HEK293 (cell line): ENCODE measurements at regions not wholly inside any gene's neighbourhood (a gene's known extent, or its start where the extent isn't known, plus 50 kb on each side); places are given as distances from the start of the nearest gene placed in this dataset.

Experiments
- CTCF ChIA-PET: fragments of 350-600 bp; formaldehyde crosslinking; extraction: SDS; loops from one replicate; lab custom pipeline; 2021; ENCODE audit warnings: antibody characterized with exemption; lab: Yijun Ruan, JAX
- POLR2A ChIA-PET: fragments of 300-600 bp; formaldehyde crosslinking; extraction: SDS; loops from one replicate; lab custom pipeline; 2020; ENCODE audit warnings: antibody characterized with exemption, inconsistent platforms; lab: Yijun Ruan, JAX
- H3K27ac ChIP-seq: fragments of 200-500 bp; sonication (Bioruptor generic); 2 replicates; pipeline ENCODE4 v1.5.1; 2014; ENCODE audit warnings: low read depth, low read length, control low read depth, inconsistent platforms; ENCODE audit errors: extremely low read depth
- H3K36me3 ChIP-seq, 2 experiments: fragments of 200-500 bp in 1 of 2; sonication (Bioruptor generic) in 1 of 2; 1 replicate in 1 of 2; 2 replicates in 1 of 2; pipeline ENCODE4 v1.5.1; 2014 to 2017; ENCODE audit warnings: inconsistent platforms in 2 of 2, low read length in 2 of 2; ENCODE audit not compliant: control insufficient read depth in 2 of 2, insufficient read depth in 1 of 2
- H3K4me1 ChIP-seq: fragments of 200-500 bp; sonication (Bioruptor generic); 2 replicates; pipeline ENCODE4 v1.5.1; 2014; ENCODE audit warnings: mild to moderate bottlenecking, low read length, inconsistent platforms; ENCODE audit not compliant: control insufficient read depth, insufficient read depth
- H3K4me3 ChIP-seq: 2 replicates; pipeline ENCODE4 v1.5.1; 2011; ENCODE audit warnings: low read depth, mild to moderate bottlenecking, control low read depth, low read length, moderate library complexity
- H3K9me3 ChIP-seq: fragments of 200-500 bp; sonication (Bioruptor generic); 2 replicates; pipeline ENCODE4 v1.5.1; 2014; ENCODE audit warnings: low read depth, low read length, inconsistent platforms; ENCODE audit not compliant: control insufficient read depth, insufficient read depth
- GLIS2 ChIP-seq: fragments of 450-650 bp; formaldehyde crosslinking; IDR thresholded peaks from 2 replicates; pipeline ENCODE4 v1.5.1; 2016; ENCODE audit warnings: missing biosample characterization, missing genetic modification characterization
- KLF9 ChIP-seq: fragments of 450-650 bp; formaldehyde crosslinking; IDR thresholded peaks from 2 replicates; pipeline ENCODE4 v1.5.1; 2016; ENCODE audit warnings: missing biosample characterization, missing genetic modification characterization, low read depth
- MYNN ChIP-seq: fragments of 450-650 bp; formaldehyde crosslinking; IDR thresholded peaks from 2 replicates; pipeline ENCODE4 v1.5.1; 2016; ENCODE audit warnings: missing biosample characterization, missing genetic modification characterization, borderline replicate concordance
- REST ChIP-seq: fragments of 450-650 bp; formaldehyde crosslinking; IDR thresholded peaks from 2 replicates; pipeline ENCODE4 v1.5.1; 2016; ENCODE audit warnings: missing biosample characterization, missing genetic modification characterization
- SETDB1 ChIP-seq: IDR thresholded peaks from one replicate; pipeline ENCODE4 v1.6.1; 2017; ENCODE audit warnings: mild to moderate bottlenecking, low read length, moderate library complexity, mixed read lengths; ENCODE audit not compliant: insufficient read length
- ZBTB26 ChIP-seq: fragments of 450-650 bp; formaldehyde crosslinking; optimal IDR thresholded peaks from 2 replicates; pipeline ENCODE3; 2016; ENCODE audit warnings: missing biosample characterization, mild to moderate bottlenecking, missing genetic modification characterization
- ZBTB7A ChIP-seq: fragments of 450-650 bp; formaldehyde crosslinking; IDR thresholded peaks from 2 replicates; pipeline ENCODE4 v1.5.1; 2016; ENCODE audit warnings: low read depth, missing biosample characterization, missing genetic modification characterization
- ZFP69B ChIP-seq: fragments of 450-650 bp; formaldehyde crosslinking; IDR thresholded peaks from 2 replicates; pipeline ENCODE4 v1.5.1; 2016; ENCODE audit warnings: missing biosample characterization, missing genetic modification characterization
- ZIC2 ChIP-seq: fragments of 450-650 bp; formaldehyde crosslinking; IDR thresholded peaks from 2 replicates; pipeline ENCODE4 v1.5.1; 2016; ENCODE audit warnings: missing biosample characterization, missing genetic modification characterization
- ZNF133 ChIP-seq: fragments of 450-650 bp; formaldehyde crosslinking; IDR thresholded peaks from 2 replicates; pipeline ENCODE4 v1.5.1; 2016; ENCODE audit warnings: missing biosample characterization, missing genetic modification characterization
- ZNF324 ChIP-seq: fragments of 450-650 bp; formaldehyde crosslinking; IDR thresholded peaks from 2 replicates; pipeline ENCODE4 v1.5.1; 2016; ENCODE audit warnings: missing biosample characterization, missing genetic modification characterization
- ZNF341 ChIP-seq: fragments of 450-650 bp; formaldehyde crosslinking; IDR thresholded peaks from 2 replicates; pipeline ENCODE4; 2016; ENCODE audit warnings: low read depth, missing biosample characterization, missing genetic modification characterization
- ZNF391 ChIP-seq: fragments of 450-650 bp; formaldehyde crosslinking; IDR thresholded peaks from 2 replicates; pipeline ENCODE4 v1.5.1; 2016; ENCODE audit warnings: low read depth, missing biosample characterization, missing genetic modification characterization, borderline replicate concordance
- ZNF423 ChIP-seq: fragments of 450-650 bp; formaldehyde crosslinking; IDR thresholded peaks from 2 replicates; pipeline ENCODE4 v1.5.1; 2016; ENCODE audit warnings: missing biosample characterization, missing genetic modification characterization
- ZNF558 ChIP-seq: fragments of 450-650 bp; formaldehyde crosslinking; IDR thresholded peaks from 2 replicates; pipeline ENCODE4 v1.5.1; 2016; ENCODE audit warnings: missing biosample characterization, missing genetic modification characterization
- ZNF596 ChIP-seq: fragments of 450-650 bp; IDR thresholded peaks from 2 replicates; pipeline ENCODE4 v1.5.0; 2018; ENCODE audit warnings: missing biosample characterization, mild to moderate bottlenecking, missing genetic modification characterization, moderate library complexity
- ZNF621 ChIP-seq: fragments of 450-650 bp; formaldehyde crosslinking; IDR thresholded peaks from 2 replicates; pipeline ENCODE4 v1.5.1; 2017; ENCODE audit warnings: missing biosample characterization, missing genetic modification characterization
- ZNF623 ChIP-seq: fragments of 450-650 bp; formaldehyde crosslinking; IDR thresholded peaks from 2 replicates; pipeline ENCODE4 v1.5.1; 2016; ENCODE audit warnings: missing biosample characterization, missing genetic modification characterization
- ZNF768 ChIP-seq: fragments of 450-650 bp; formaldehyde crosslinking; IDR thresholded peaks from 2 replicates; pipeline ENCODE4 v1.5.1; 2018; ENCODE audit warnings: missing biosample characterization, mild to moderate bottlenecking, missing genetic modification characterization
- ZNF791 ChIP-seq: fragments of 450-650 bp; formaldehyde crosslinking; IDR thresholded peaks from 2 replicates; pipeline ENCODE4 v1.5.1; 2016; ENCODE audit warnings: missing biosample characterization, missing genetic modification characterization
- ZNF843 ChIP-seq: fragments of 450-650 bp; formaldehyde crosslinking; IDR thresholded peaks from 2 replicates; pipeline ENCODE4 v1.5.1; 2016; ENCODE audit warnings: missing biosample characterization, missing genetic modification characterization
- TF ChIP-seq, protein P1 (sequence below): fragments of 450-650 bp; formaldehyde crosslinking; IDR thresholded peaks from 2 replicates; pipeline ENCODE4 v1.5.1; 2017; ENCODE audit warnings: missing biosample characterization, mild to moderate bottlenecking, missing genetic modification characterization, moderate library complexity
- TF ChIP-seq, protein P2 (sequence below): fragments of 450-650 bp; formaldehyde crosslinking; IDR thresholded peaks from 2 replicates; pipeline ENCODE4 v1.5.1; 2016; ENCODE audit warnings: missing biosample characterization, missing genetic modification characterization

- no peak overlapping the region for H3K27ac ChIP-seq
- no peak for TF ChIP-seq ZNF324 (tag by site-specific recombination)
- no peak for TF ChIP-seq ZNF341 (tag by site-specific recombination)
- no peak for TF ChIP-seq SETDB1
- no peak for TF ChIP-seq GLIS2
- no peak for TF ChIP-seq ZBTB26 (tag by site-specific recombination)
- no peak for TF ChIP-seq MYNN (tag by site-specific recombination)
- TF ChIP-seq ZNF623 (tag by site-specific recombination): no peak
- ChIA-PET POLR2A (no interaction called here), CTCF (interaction anchor here (1.4 kb wide), 1 partner anchor 173 kb away, joined by 5 read pairs; no protein-coding TSS in a partner anchor)
- no peaks in the 10 kb centered on the region for H3K4me1 ChIP-seq
- no peaks in the 10 kb centered on the region for H3K36me3 ChIP-seq
- no peaks in the 10 kb centered on the region for H3K9me3 ChIP-seq
- H3K4me3 ChIP-seq: no peak overlapping the region
These were observed 380.3 kb downstream of the PREX1 start for GRCh38 chr20:48447456-48447855.

DNA sequence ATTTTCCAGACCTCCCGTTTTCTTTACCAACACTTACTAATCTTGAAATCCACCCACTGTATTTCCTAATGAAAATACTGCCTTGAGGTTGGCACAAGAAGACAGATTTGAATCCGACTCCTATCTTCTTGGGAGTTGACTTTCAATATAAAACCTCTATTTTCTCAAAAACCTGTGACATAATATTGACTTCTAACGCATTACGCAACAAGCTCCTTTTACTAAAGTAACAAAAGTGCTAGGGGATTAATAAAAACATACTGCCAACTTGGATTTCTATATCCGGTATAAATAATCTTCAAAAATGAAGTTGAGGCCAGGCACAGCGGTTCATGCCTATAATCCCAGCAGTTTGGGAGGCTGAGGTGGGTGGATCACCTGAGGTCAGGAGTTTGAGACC, 382.0 kb downstream of the PREX1 start:
- H3K9me3 ChIP-seq: no peaks in the 10 kb centered on the region
- no peak overlapping the region for H3K27ac ChIP-seq
- no peak for TF ChIP-seq ZNF596
- H3K36me3 ChIP-seq: no peaks in the 10 kb centered on the region
- no peaks in the 10 kb centered on the region for H3K4me1 ChIP-seq
- H3K4me3 ChIP-seq: no peak overlapping the region
- CTCF ChIA-PET: no interaction called here
- POLR2A ChIA-PET: no interaction called here

- H3K4me3 ChIP-seq: no peak overlapping the region
- H3K9me3 ChIP-seq: no peaks in the 10 kb centered on the region
- H3K36me3 ChIP-seq: no peaks in the 10 kb centered on the region
- ChIA-PET POLR2A (no interaction called here), CTCF (no interaction called here)
- no peaks in the 10 kb centered on the region for H3K4me1 ChIP-seq
- H3K27ac ChIP-seq: no peak overlapping the region
- TF ChIP-seq SETDB1 (peak; percentile 39), ZFP69B (tag by site-specific recombination) (no peak), ZIC2 (tag by site-specific recombination) (no peak), KLF9 (tag by site-specific recombination) (no peak), ZNF768 (tag by site-specific recombination) (no peak), ZNF621 (tag by site-specific recombination) (no peak), ZBTB7A (tag by site-specific recombination) (no peak), ZNF558 (tag by site-specific recombination) (peak; percentile 89), ZNF423 (tag by site-specific recombination) (no peak), ZNF843 (tag by site-specific recombination) (no peak), ZNF791 (tag by site-specific recombination) (no peak), ZNF391 (tag by site-specific recombination) (no peak), REST (tag by site-specific recombination) (no peak), ZNF133 (tag by site-specific recombination) (peak; percentile 98)
- TF ChIP-seq, protein P1, sequence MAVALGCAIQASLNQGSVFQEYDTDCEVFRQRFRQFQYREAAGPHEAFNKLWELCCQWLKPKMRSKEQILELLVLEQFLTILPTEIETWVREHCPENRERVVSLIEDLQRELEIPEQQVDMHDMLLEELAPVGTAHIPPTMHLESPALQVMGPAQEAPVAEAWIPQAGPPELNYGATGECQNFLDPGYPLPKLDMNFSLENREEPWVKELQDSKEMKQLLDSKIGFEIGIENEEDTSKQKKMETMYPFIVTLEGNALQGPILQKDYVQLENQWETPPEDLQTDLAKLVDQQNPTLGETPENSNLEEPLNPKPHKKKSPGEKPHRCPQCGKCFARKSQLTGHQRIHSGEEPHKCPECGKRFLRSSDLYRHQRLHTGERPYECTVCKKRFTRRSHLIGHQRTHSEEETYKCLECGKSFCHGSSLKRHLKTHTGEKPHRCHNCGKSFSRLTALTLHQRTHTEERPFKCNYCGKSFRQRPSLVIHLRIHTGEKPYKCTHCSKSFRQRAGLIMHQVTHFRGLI (tag by site-specific recombination): no peak
- TF ChIP-seq, protein P2, sequence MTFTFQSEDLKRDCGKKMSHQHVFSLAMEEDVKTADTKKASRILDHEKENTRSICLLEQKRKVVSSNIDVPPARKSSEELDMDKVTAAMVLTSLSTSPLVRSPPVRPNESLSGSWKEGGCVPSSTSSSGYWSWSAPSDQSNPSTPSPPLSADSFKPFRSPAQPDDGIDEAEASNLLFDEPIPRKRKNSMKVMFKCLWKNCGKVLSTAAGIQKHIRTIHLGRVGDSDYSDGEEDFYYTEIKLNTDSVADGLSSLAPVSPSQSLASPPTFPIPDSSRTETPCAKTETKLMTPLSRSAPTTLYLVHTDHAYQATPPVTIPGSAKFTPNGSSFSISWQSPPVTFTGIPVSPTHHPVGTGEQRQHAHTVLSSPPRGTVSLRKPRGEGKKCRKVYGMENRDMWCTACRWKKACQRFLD (tag by site-specific recombination): no peak
These were observed 383.6 kb downstream of the PREX1 start for GRCh38 chr20:48444249-48444648.
